ENCODE measurements at regions not wholly inside any gene's neighbourhood (a gene's known extent, or its start where the extent isn't known, plus 50 kb on each side); places are given as distances from the start of the nearest gene placed in this dataset.

- TF ChIP-seq, protein P1, sequence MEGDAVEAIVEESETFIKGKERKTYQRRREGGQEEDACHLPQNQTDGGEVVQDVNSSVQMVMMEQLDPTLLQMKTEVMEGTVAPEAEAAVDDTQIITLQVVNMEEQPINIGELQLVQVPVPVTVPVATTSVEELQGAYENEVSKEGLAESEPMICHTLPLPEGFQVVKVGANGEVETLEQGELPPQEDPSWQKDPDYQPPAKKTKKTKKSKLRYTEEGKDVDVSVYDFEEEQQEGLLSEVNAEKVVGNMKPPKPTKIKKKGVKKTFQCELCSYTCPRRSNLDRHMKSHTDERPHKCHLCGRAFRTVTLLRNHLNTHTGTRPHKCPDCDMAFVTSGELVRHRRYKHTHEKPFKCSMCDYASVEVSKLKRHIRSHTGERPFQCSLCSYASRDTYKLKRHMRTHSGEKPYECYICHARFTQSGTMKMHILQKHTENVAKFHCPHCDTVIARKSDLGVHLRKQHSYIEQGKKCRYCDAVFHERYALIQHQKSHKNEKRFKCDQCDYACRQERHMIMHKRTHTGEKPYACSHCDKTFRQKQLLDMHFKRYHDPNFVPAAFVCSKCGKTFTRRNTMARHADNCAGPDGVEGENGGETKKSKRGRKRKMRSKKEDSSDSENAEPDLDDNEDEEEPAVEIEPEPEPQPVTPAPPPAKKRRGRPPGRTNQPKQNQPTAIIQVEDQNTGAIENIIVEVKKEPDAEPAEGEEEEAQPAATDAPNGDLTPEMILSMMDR (IDR thresholded peaks at IDR 0.05): no peak
- TF ChIP-seq POLR2A (IDR thresholded peaks at IDR 0.05): no peak
Measured at GRCh38 chr3:67745296-67745695, 90.9 kb upstream of the SUCLG2 start.
